OCI-LY7 (cell line): ENCODE measurements at regions not wholly inside any gene's neighbourhood (a gene's known extent, or its start where the extent isn't known, plus 50 kb on each side); places are given as distances from the start of the nearest gene placed in this dataset.

ENCODE experiments used
- BruUV-seq: library from RNA; stranded (reverse); fragments of 400-500 nt; replicated peaks from 2 replicates; lab custom pipeline; 2021; lab: Mats Ljungman, UMichigan
- CTCF ChIA-PET: fragments of 300-600 bp; sonication (Branson Sonifier 250); formaldehyde crosslinking; loops from one replicate; lab custom pipeline; 2022; ENCODE audit warnings: antibody characterized with exemption; ENCODE audit not compliant: unreplicated experiment; lab: Charles Lee
- POLR2A ChIA-PET: fragments of 300-600 bp; sonication (Branson Sonifier 250); formaldehyde crosslinking; loops from one replicate; lab custom pipeline; 2022; ENCODE audit warnings: antibody characterized with exemption; lab: Charles Lee
- DNase-seq: peaks from one replicate; pipeline ENCODE4 v3.0.0-alpha.2; 2015; ENCODE audit warnings: low spot score
- H2AFZ ChIP-seq: fragments of 200-600 bp; sonication (generic), shearing (Covaris generic); 2 replicates; pipeline ENCODE4 v1.6.1; 2014; ENCODE audit warnings: mild to moderate bottlenecking, antibody characterized with exemption, low read length, moderate library complexity
- H3K27ac ChIP-seq: fragments of 200-600 bp; sonication (generic); 2 replicates; pipeline ENCODE4 v1.5.1; 2014; ENCODE audit warnings: mixed run types, low read depth, mild to moderate bottlenecking, moderate library complexity, low read length, inconsistent platforms; ENCODE audit not compliant: poor library complexity, severe bottlenecking
- H3K36me3 ChIP-seq: fragments of 200-600 bp; sonication (generic); 2 replicates; pipeline ENCODE4 v1.6.1; 2014; ENCODE audit warnings: mild to moderate bottlenecking, antibody characterized with exemption, low read length, moderate library complexity, mixed read lengths; ENCODE audit not compliant: insufficient read depth
- H3K4me1 ChIP-seq: fragments of 200-600 bp; sonication (generic); 2 replicates; pipeline ENCODE4 v1.5.1; 2014; ENCODE audit warnings: mild to moderate bottlenecking, low read length; ENCODE audit not compliant: insufficient read depth, poor library complexity, severe bottlenecking
- H3K4me2 ChIP-seq: fragments of 200-600 bp; sonication (generic); 2 replicates; pipeline ENCODE4 v1.6.1; 2014; ENCODE audit warnings: mild to moderate bottlenecking, low read length
- H3K4me3 ChIP-seq: fragments of 200-600 bp; sonication (generic); 2 replicates; pipeline ENCODE4 v1.5.1; 2014; ENCODE audit warnings: mild to moderate bottlenecking, low read depth, low read length; ENCODE audit not compliant: poor library complexity, severe bottlenecking
- H3K79me2 ChIP-seq: fragments of 200-600 bp; sonication (generic); 2 replicates; pipeline ENCODE4 v1.6.1; 2016; ENCODE audit warnings: low read depth, mild to moderate bottlenecking, low read length, moderate library complexity, mixed read lengths; ENCODE audit not compliant: insufficient read depth
- H3K9me2 ChIP-seq: fragments of 200-600 bp; sonication (generic); 2 replicates; pipeline ENCODE4 v1.6.1; 2016; ENCODE audit warnings: mild to moderate bottlenecking, low read length, mixed read lengths; ENCODE audit not compliant: insufficient read depth
- H3K9me3 ChIP-seq: fragments of 200-600 bp; sonication (generic); 2 replicates; pipeline ENCODE4 v1.6.1; 2014; ENCODE audit warnings: mild to moderate bottlenecking, mixed run types, low read length, mixed read lengths
- H4K20me1 ChIP-seq: fragments of 200-600 bp; sonication (generic); 2 replicates; pipeline ENCODE4 v1.6.1; 2014; ENCODE audit warnings: mild to moderate bottlenecking, antibody characterized with exemption, low read length, moderate library complexity, mixed read lengths; ENCODE audit not compliant: insufficient read depth
- CTCF ChIP-seq: fragments of 200-600 bp; sonication (generic); conservative IDR thresholded peaks from 2 replicates; pipeline ENCODE4 v1.5.1; 2014; ENCODE audit warnings: mild to moderate bottlenecking, antibody characterized with exemption, low read length, moderate library complexity, mixed read lengths
- EZH2phosphoT487 ChIP-seq: fragments of 200-600 bp; sonication (generic); IDR thresholded peaks from 2 replicates; pipeline ENCODE4 v1.6.1; 2018; ENCODE audit warnings: low read depth, borderline replicate concordance, mild to moderate bottlenecking, mixed run types, antibody characterized with exemption, low read length, moderate library complexity, mixed read lengths
- intact Hi-C: fragments of 100-400 bp; cut with micrococcal nuclease; formaldehyde crosslinking; loops from one replicate; pipeline ENCODE4 v1.10.0; 2022; ENCODE audit not compliant: unreplicated experiment

- DNase-seq, result no peak
- no TSS peak for BruUV-seq
- CTCF ChIA-PET, result no interaction called here
- Histone ChIP-seq H3K9me3 (no peaks in the 10 kb centered on the region), H3K36me3 (no peaks in the 10 kb centered on the region), H3K4me1 (no peaks in the 10 kb centered on the region), H3K4me3 (no peak overlapping the region), H2AFZ (no peak overlapping the region), H3K4me2 (no peak overlapping the region), H4K20me1 (no peaks in the 10 kb centered on the region), H3K79me2 (no peaks in the 10 kb centered on the region), H3K27ac (no peak overlapping the region), H3K9me2 (no peaks in the 10 kb centered on the region)
- intact Hi-C loops, result no loop called here
- POLR2A ChIA-PET, result no interaction called here
- TF ChIP-seq EZH2phosphoT487 (no peak), CTCF (no peak)
These were observed 112.5 kb upstream of the SLC44A3 start for GRCh38 chr1:94707321-94708298.

GRCh38 chr1:94702442-94702815, 117.7 kb upstream of the SLC44A3 start:
- Histone ChIP-seq H3K4me3 (no peak overlapping the region), H3K9me2 (no peaks in the 10 kb centered on the region), H2AFZ (no peak overlapping the region), H3K79me2 (no peaks in the 10 kb centered on the region), H3K36me3 (no peaks in the 10 kb centered on the region), H3K4me2 (no peak overlapping the region), H4K20me1 (no peaks in the 10 kb centered on the region), H3K4me1 (no peaks in the 10 kb centered on the region), H3K9me3 (no peaks in the 10 kb centered on the region), H3K27ac (no peak overlapping the region)
- CTCF ChIA-PET, result no interaction called here
- intact Hi-C loops, result no loop called here
- POLR2A ChIA-PET, result no interaction called here
- DNase-seq, result no peak
- TF ChIP-seq EZH2phosphoT487 (no peak), CTCF (no peak)
- BruUV-seq, result no TSS peak
